Transverse colon (tissue), 4 donors: ENCODE measurements at regions not wholly inside any gene's neighbourhood (a gene's known extent, or its start where the extent isn't known, plus 50 kb on each side); places are given as distances from the start of the nearest gene placed in this dataset.

ENCODE experiments used
- EP300 ChIP-seq: sonication (generic); formaldehyde crosslinking; IDR thresholded peaks from one replicate; pipeline ENCODE4 v1.6.1; 2017; ENCODE audit warnings: antibody characterized with exemption, low read depth
- POLR2A ChIP-seq: fragments of 450-650 bp; IDR thresholded peaks from one replicate; pipeline ENCODE4 v1.6.1; 2016; ENCODE audit warnings: antibody characterized with exemption, mild to moderate bottlenecking, moderate library complexity
- POLR2AphosphoS5 ChIP-seq, 3 donors: sonication (generic); formaldehyde crosslinking; IDR thresholded peaks; one replicate each; pipeline ENCODE4 v1.6.1; 2016; ENCODE audit warnings: antibody characterized with exemption in 3 of 3
- TF ChIP-seq, protein P1 (sequence below), 5 experiments: fragments of 200-600 bp in 3 of 5; fragments of 450-650 bp in 2 of 5; sonication (generic) in 3 of 5; IDR thresholded peaks; 1 replicate in 2 of 5; 2 replicates in 3 of 5; pipeline ENCODE4 v1.5.1; 2016 to 2017; ENCODE audit warnings: antibody characterized with exemption in 5 of 5, inconsistent platforms in 3 of 5, mild to moderate bottlenecking in 2 of 5, moderate library complexity in 1 of 5

DNA sequence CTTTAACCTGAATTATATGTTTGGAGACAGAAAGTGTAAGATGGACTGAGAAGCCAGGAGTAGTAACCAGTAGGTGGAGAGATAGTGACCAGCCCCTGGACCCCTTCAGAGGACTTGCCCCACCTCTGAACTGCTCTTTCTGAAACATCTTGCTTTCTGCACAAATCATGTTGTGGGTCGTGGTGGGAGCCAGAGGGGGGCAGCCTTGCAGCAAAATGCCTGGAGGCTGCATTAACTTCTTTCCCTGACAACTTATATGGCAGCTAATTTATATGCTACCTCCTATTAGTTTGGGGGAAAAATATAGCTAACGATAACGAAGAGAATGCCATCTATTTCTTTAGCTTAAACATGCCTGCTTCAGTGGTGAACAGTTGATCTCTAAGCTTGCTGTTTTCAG is 859.8 kb downstream of the MAFB start:
- TF ChIP-seq, protein P1, sequence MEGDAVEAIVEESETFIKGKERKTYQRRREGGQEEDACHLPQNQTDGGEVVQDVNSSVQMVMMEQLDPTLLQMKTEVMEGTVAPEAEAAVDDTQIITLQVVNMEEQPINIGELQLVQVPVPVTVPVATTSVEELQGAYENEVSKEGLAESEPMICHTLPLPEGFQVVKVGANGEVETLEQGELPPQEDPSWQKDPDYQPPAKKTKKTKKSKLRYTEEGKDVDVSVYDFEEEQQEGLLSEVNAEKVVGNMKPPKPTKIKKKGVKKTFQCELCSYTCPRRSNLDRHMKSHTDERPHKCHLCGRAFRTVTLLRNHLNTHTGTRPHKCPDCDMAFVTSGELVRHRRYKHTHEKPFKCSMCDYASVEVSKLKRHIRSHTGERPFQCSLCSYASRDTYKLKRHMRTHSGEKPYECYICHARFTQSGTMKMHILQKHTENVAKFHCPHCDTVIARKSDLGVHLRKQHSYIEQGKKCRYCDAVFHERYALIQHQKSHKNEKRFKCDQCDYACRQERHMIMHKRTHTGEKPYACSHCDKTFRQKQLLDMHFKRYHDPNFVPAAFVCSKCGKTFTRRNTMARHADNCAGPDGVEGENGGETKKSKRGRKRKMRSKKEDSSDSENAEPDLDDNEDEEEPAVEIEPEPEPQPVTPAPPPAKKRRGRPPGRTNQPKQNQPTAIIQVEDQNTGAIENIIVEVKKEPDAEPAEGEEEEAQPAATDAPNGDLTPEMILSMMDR (IDR thresholded peaks at IDR 0.05), result no peak
- TF ChIP-seq POLR2AphosphoS5 (IDR thresholded peaks at IDR 0.05) (no peak), EP300 (no peak), POLR2A (no peak)
